ENCODE measurements at regions not wholly inside any gene's neighbourhood (a gene's known extent, or its start where the extent isn't known, plus 50 kb on each side); places are given as distances from the start of the nearest gene placed in this dataset.

DNA sequence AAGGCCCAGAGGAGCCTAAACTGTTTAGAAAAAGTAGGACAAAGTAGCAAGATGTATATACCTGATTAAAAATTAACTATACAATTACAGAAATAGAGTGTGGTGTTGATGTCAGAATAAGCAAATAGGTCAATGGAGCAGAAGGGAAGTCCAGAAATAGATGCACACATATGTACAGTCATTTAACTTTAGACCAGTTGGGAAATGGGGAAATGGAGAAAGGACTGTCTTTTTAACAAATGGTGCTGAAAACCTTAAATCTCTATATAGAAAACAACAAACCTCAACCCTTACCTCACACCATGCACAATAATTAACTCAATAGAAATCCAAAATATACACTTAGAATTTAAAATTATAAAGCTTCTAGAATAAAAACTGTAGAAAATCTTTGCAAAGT is 72.2 kb downstream of the CH25H start:
- TF ChIP-seq POLR2AphosphoS5 (IDR thresholded peaks at IDR 0.05; ENCODE audit: low read depth, low read length) (no peak), POLR2A (IDR thresholded peaks at IDR 0.05; ENCODE audit: low read depth, low read length) (no peak), TAF1 (IDR thresholded peaks at IDR 0.05; ENCODE audit: borderline replicate concordance, low read depth, low read length) (no peak)
